ENCODE measurements at regions not wholly inside any gene's neighbourhood (a gene's known extent, or its start where the extent isn't known, plus 50 kb on each side); places are given as distances from the start of the nearest gene placed in this dataset.

- no peak for TF ChIP-seq CTCF (IDR thresholded peaks at IDR 0.05)
- Histone ChIP-seq H3K27me3 (no peaks in the 10 kb centered on the region), H3K4me3 (no peak overlapping the region), H3K9me3 (peaks cover 0 to 18% of the 10 kb centered on the region in 2 donors), H3K4me1 (no peaks in the 10 kb centered on the region), H3K27ac (no peak overlapping the region), H3K36me3 (no peaks in the 10 kb centered on the region)
- no peak for DNase-seq (ENCODE audit: low spot score)
These were observed 1229.1 kb downstream of the ROBO2 start for GRCh38 chr3:78268716-78269668.

GRCh38 chr3:78273326-78273725, 1233.4 kb downstream of the ROBO2 start:
- peaks cover 0 to under 1% of the 10 kb centered on the region in 2 donors for H3K9me3 ChIP-seq
- no peak for TF ChIP-seq CTCF (IDR thresholded peaks at IDR 0.05)
- no peak for DNase-seq (ENCODE audit: low spot score)
- no peak overlapping the region for H3K4me3 ChIP-seq
- H3K36me3 ChIP-seq = no peaks in the 10 kb centered on the region
- H3K27ac ChIP-seq = no peak overlapping the region
- H3K4me1 ChIP-seq = no peaks in the 10 kb centered on the region
- no peaks in the 10 kb centered on the region for H3K27me3 ChIP-seq

- Histone ChIP-seq H3K4me1 (no peaks in the 10 kb centered on the region), H3K27me3 (no peaks in the 10 kb centered on the region), H3K27ac (no peak overlapping the region), H3K4me3 (no peak overlapping the region), H3K9me3 (no peaks in the 10 kb centered on the region), H3K36me3 (no peaks in the 10 kb centered on the region)
- TF ChIP-seq CTCF (IDR thresholded peaks at IDR 0.05) = no peak
- DNase-seq (ENCODE audit: low spot score) = no peak
These were observed 1234.7 kb downstream of the ROBO2 start for GRCh38 chr3:78274475-78275065.

GRCh38 chr3:78275420-78275852, 1235.5 kb downstream of the ROBO2 start:
- Histone ChIP-seq H3K36me3 (no peaks in the 10 kb centered on the region), H3K27me3 (no peaks in the 10 kb centered on the region), H3K4me3 (no peak overlapping the region), H3K27ac (no peak overlapping the region), H3K4me1 (no peaks in the 10 kb centered on the region), H3K9me3 (no peaks in the 10 kb centered on the region)
- no peak for DNase-seq (ENCODE audit: low spot score)
- TF ChIP-seq CTCF (IDR thresholded peaks at IDR 0.05) = no peak

GRCh38 chr3:78277220-78277619, 1237.3 kb downstream of the ROBO2 start:
- TF ChIP-seq CTCF (IDR thresholded peaks at IDR 0.05) = no peak
- Histone ChIP-seq H3K27ac (no peak overlapping the region), H3K36me3 (no peaks in the 10 kb centered on the region), H3K4me1 (no peaks in the 10 kb centered on the region), H3K9me3 (no peaks in the 10 kb centered on the region), H3K4me3 (no peak overlapping the region), H3K27me3 (no peaks in the 10 kb centered on the region)
- no peak for DNase-seq (ENCODE audit: low spot score)

Measured in right atrium auricular region (tissue), 2 donors.